ENCODE measurements at regions not wholly inside any gene's neighbourhood (a gene's known extent, or its start where the extent isn't known, plus 50 kb on each side); places are given as distances from the start of the nearest gene placed in this dataset.

- peaks cover 13% of the 10 kb centered on the region for H3K9me3 Mint-ChIP-seq
- H3K27ac Mint-ChIP-seq = no peak overlapping the region
- no peaks in the 10 kb centered on the region for H3K4me1 Mint-ChIP-seq
- no peak for TF ChIP-seq CTCF (IDR thresholded peaks at IDR 0.05; ENCODE audit: unreplicated experiment)
- peaks cover 7% of the 10 kb centered on the region for H3K27me3 Mint-ChIP-seq (ENCODE audit: low read depth)
- no peak for DNase-seq (ENCODE audit: low spot score in 2 of 2, unreplicated experiment in 2 of 2)
- no peaks in the 10 kb centered on the region for H3K36me3 Mint-ChIP-seq
- no peak overlapping the region for H3K4me3 Mint-ChIP-seq
Measured at GRCh38 chr5:161036296-161036695, 184.3 kb upstream of the ATP10B start.

- Mint-ChIP-seq H3K27me3 (ENCODE audit: low read depth) (peaks cover 13% of the 10 kb centered on the region), H3K27ac (no peak overlapping the region)
Measured at GRCh38 chr5:161034451-161034850, 182.4 kb upstream of the ATP10B start.

GRCh38 chr5:161030229-161030628 lies 178.2 kb upstream of the ATP10B start:
- peaks cover 16% of the 10 kb centered on the region for H3K27me3 Mint-ChIP-seq (ENCODE audit: low read depth)
- H3K9me3 Mint-ChIP-seq = no peaks in the 10 kb centered on the region
- H3K27ac Mint-ChIP-seq = no peak overlapping the region
- no peak for DNase-seq (ENCODE audit: low spot score in 2 of 2, unreplicated experiment in 2 of 2)
- H3K4me1 Mint-ChIP-seq = no peaks in the 10 kb centered on the region
- H3K4me3 Mint-ChIP-seq = no peak overlapping the region
- TF ChIP-seq CTCF (IDR thresholded peaks at IDR 0.05; ENCODE audit: unreplicated experiment) = no peak
- H3K36me3 Mint-ChIP-seq = no peaks in the 10 kb centered on the region

More at GRCh38 chr5:161034451-161034850, 182.4 kb upstream of the ATP10B start:
- no peak for DNase-seq (ENCODE audit: low spot score in 2 of 2, unreplicated experiment in 2 of 2)
- no peaks in the 10 kb centered on the region for H3K4me1 Mint-ChIP-seq
- TF ChIP-seq CTCF (IDR thresholded peaks at IDR 0.05; ENCODE audit: unreplicated experiment) = no peak
- H3K36me3 Mint-ChIP-seq = no peaks in the 10 kb centered on the region
- peaks cover 13% of the 10 kb centered on the region for H3K9me3 Mint-ChIP-seq
- H3K4me3 Mint-ChIP-seq = no peak overlapping the region

- H3K36me3 Mint-ChIP-seq = no peaks in the 10 kb centered on the region
- H3K4me3 Mint-ChIP-seq = no peak overlapping the region
- no peaks in the 10 kb centered on the region for H3K9me3 Mint-ChIP-seq
- no peak overlapping the region for H3K27ac Mint-ChIP-seq
- no peak for DNase-seq (ENCODE audit: low spot score in 2 of 2, unreplicated experiment in 2 of 2)
- H3K4me1 Mint-ChIP-seq = no peaks in the 10 kb centered on the region
- no peak for TF ChIP-seq CTCF (IDR thresholded peaks at IDR 0.05; ENCODE audit: unreplicated experiment)
- H3K27me3 Mint-ChIP-seq (ENCODE audit: low read depth) = peaks cover 15% of the 10 kb centered on the region
Measured at GRCh38 chr5:161027763-161028162, 175.8 kb upstream of the ATP10B start.

- Mint-ChIP-seq H3K4me1 (peaks cover 2% of the 10 kb centered on the region), H3K27me3 (ENCODE audit: low read depth) (peaks cover 8% of the 10 kb centered on the region), H3K27ac (no peak overlapping the region), H3K36me3 (no peaks in the 10 kb centered on the region), H3K4me3 (no peak overlapping the region), H3K9me3 (no peaks in the 10 kb centered on the region)
- no peak for TF ChIP-seq CTCF (IDR thresholded peaks at IDR 0.05; ENCODE audit: unreplicated experiment)
- no peak for DNase-seq (ENCODE audit: low spot score in 2 of 2, unreplicated experiment in 2 of 2)
Measured at GRCh38 chr5:161023551-161023950, 171.5 kb upstream of the ATP10B start.

GRCh38 chr5:161022151-161022550 lies 170.1 kb upstream of the ATP10B start:
- Mint-ChIP-seq H3K9me3 (no peaks in the 10 kb centered on the region), H3K36me3 (no peaks in the 10 kb centered on the region), H3K4me1 (peaks cover 2% of the 10 kb centered on the region), H3K4me3 (no peak overlapping the region), H3K27me3 (ENCODE audit: low read depth) (peaks cover 8% of the 10 kb centered on the region), H3K27ac (no peak overlapping the region)
- no peak for DNase-seq (ENCODE audit: low spot score in 2 of 2, unreplicated experiment in 2 of 2)
- TF ChIP-seq CTCF (IDR thresholded peaks at IDR 0.05; ENCODE audit: unreplicated experiment) = no peak

Measured in mesothelial cell of epicardium (in vitro differentiated cells).